ENCODE measurements at regions not wholly inside any gene's neighbourhood (a gene's known extent, or its start where the extent isn't known, plus 50 kb on each side); places are given as distances from the start of the nearest gene placed in this dataset.

- H3K36me3 ChIP-seq: no peaks in the 10 kb centered on the region
- no peaks in the 10 kb centered on the region for H3K9me3 ChIP-seq
- H3K4me3 ChIP-seq: no peak overlapping the region
- 82 to 91% methylated on average over 2 of the region's 2 CpGs for WGBS, 2 donors (ENCODE audit: low coverage in 1 of 2)
- DNase-seq: no peak
- TF ChIP-seq POLR2AphosphoS5 (IDR thresholded peaks at IDR 0.05) (no peak), POLR2A (IDR thresholded peaks at IDR 0.05) (no peak), EP300 (IDR thresholded peaks at IDR 0.05; ENCODE audit: low read depth) (no peak)
- TF ChIP-seq, protein P1, sequence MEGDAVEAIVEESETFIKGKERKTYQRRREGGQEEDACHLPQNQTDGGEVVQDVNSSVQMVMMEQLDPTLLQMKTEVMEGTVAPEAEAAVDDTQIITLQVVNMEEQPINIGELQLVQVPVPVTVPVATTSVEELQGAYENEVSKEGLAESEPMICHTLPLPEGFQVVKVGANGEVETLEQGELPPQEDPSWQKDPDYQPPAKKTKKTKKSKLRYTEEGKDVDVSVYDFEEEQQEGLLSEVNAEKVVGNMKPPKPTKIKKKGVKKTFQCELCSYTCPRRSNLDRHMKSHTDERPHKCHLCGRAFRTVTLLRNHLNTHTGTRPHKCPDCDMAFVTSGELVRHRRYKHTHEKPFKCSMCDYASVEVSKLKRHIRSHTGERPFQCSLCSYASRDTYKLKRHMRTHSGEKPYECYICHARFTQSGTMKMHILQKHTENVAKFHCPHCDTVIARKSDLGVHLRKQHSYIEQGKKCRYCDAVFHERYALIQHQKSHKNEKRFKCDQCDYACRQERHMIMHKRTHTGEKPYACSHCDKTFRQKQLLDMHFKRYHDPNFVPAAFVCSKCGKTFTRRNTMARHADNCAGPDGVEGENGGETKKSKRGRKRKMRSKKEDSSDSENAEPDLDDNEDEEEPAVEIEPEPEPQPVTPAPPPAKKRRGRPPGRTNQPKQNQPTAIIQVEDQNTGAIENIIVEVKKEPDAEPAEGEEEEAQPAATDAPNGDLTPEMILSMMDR (IDR thresholded peaks at IDR 0.05): no peak
- intact Hi-C loops (cut with DNase I; ENCODE audit: low total_unique reads) (no loop called here), in situ Hi-C loops (cut with MboI; ENCODE audit: low pct_ligation_motif_present in 1 of 4, low pct_unique_long_range_greater_than_20kb in 1 of 4, low sequenced_read_pairs in 3 of 4) (no loop called here)
- no peaks in the 10 kb centered on the region for H3K27me3 ChIP-seq
- no peaks in the 10 kb centered on the region for H3K4me1 ChIP-seq
- H3K27ac ChIP-seq: no peak overlapping the region
Observed at GRCh38 chr21:27261676-27262075, 294.8 kb upstream of the ADAMTS5 start.

DNA sequence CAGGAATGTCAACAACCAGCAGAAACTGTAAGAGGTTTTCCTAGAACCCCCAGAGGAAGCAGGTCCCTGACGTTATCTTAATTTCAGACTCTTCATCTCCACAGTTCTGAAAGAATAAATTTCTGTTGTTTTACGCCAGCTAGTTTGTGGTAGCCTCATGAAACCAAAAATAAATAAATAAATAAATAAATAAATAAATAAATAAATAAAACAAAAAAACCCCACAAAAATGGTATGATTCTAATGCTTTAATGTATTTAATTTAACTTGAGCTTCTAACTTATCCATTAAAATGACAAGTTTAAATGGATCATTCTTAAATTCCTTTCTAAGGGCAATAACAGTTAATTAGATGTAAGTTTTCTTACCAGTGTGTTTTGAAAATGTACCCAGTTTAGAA lies 293.8 kb upstream of the ADAMTS5 start:
- Histone ChIP-seq H3K27ac (no peak overlapping the region), H3K4me3 (no peak overlapping the region), H3K9me3 (no peaks in the 10 kb centered on the region), H3K4me1 (no peaks in the 10 kb centered on the region), H3K27me3 (no peaks in the 10 kb centered on the region), H3K36me3 (no peaks in the 10 kb centered on the region)
- intact Hi-C loops (cut with DNase I; ENCODE audit: low total_unique reads) (no loop called here), in situ Hi-C loops (cut with MboI; ENCODE audit: low pct_ligation_motif_present in 1 of 4, low pct_unique_long_range_greater_than_20kb in 1 of 4, low sequenced_read_pairs in 3 of 4) (no loop called here)
- no peak for DNase-seq
- no peak for TF ChIP-seq POLR2AphosphoS5 (IDR thresholded peaks at IDR 0.05)
- WGBS, 2 donors (ENCODE audit: low coverage in 1 of 2): 91 to 95% methylated on average over 2 of the region's 2 CpGs

- DNase-seq: no peak
- TF ChIP-seq POLR2A (IDR thresholded peaks at IDR 0.05): no peak
- no peak for TF ChIP-seq POLR2AphosphoS5 (IDR thresholded peaks at IDR 0.05)
- no peak for TF ChIP-seq EP300 (IDR thresholded peaks at IDR 0.05; ENCODE audit: low read depth)
- Histone ChIP-seq H3K9me3 (no peaks in the 10 kb centered on the region), H3K36me3 (no peaks in the 10 kb centered on the region), H3K4me3 (no peak overlapping the region), H3K27me3 (no peaks in the 10 kb centered on the region), H3K27ac (no peak overlapping the region), H3K4me1 (no peaks in the 10 kb centered on the region)
- 90% methylated on average over 9 to 10 of the region's 10 CpGs for WGBS, 2 donors (ENCODE audit: low coverage in 1 of 2)
- in situ Hi-C loops (cut with MboI; ENCODE audit: low pct_ligation_motif_present in 1 of 4, low pct_unique_long_range_greater_than_20kb in 1 of 4, low sequenced_read_pairs in 3 of 4) (no loop called here), intact Hi-C loops (cut with DNase I; ENCODE audit: low total_unique reads) (no loop called here)
Observed at GRCh38 chr21:27258742-27259448, 292.0 kb upstream of the ADAMTS5 start.

DNA sequence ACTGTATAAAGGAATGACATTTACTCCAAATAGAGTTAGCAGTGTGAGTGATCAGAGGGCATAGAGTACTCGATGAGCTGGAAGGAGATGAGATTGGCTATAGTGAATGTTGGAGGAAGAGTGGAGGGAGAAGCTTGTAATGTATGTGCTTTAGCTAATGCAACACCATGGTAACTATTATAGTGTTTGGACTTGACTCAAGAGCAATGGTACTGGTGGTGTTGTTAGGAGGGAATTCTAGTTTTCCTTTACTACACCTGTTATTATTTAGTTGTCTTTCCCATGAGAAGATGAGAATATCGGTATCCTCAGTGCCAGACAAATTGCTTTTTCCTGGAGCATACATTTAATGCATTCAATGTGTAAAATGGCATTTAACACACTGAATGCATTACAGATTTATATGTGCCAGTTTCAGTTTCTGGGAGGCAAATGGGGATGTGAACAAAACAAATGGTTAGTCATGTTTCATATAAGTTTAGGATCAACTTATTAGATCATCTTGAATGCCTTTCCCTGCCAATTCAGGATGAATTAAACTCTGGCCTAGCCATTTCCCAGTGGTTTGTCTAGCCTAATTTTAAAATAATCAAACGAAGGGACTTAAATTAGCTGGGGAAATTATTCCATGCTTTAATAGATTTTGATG lies 291.1 kb upstream of the ADAMTS5 start:
- in situ Hi-C loops (cut with MboI; ENCODE audit: low pct_ligation_motif_present in 1 of 4, low pct_unique_long_range_greater_than_20kb in 1 of 4, low sequenced_read_pairs in 3 of 4): no loop called here
- no peaks in the 10 kb centered on the region for H3K9me3 ChIP-seq
- H3K27ac ChIP-seq: no peak overlapping the region
- no peak for DNase-seq
- H3K4me3 ChIP-seq: no peak overlapping the region
- H3K36me3 ChIP-seq: no peaks in the 10 kb centered on the region
- WGBS, 2 donors (ENCODE audit: low coverage in 1 of 2): 59 to 66% methylated on average over 3 of the region's 3 CpGs
- TF ChIP-seq, protein P1 (IDR thresholded peaks at IDR 0.05): no peak
- TF ChIP-seq EP300 (IDR thresholded peaks at IDR 0.05; ENCODE audit: low read depth) (no peak), POLR2AphosphoS5 (IDR thresholded peaks at IDR 0.05) (no peak), POLR2A (IDR thresholded peaks at IDR 0.05) (no peak)
- no peaks in the 10 kb centered on the region for H3K27me3 ChIP-seq
- no peaks in the 10 kb centered on the region for H3K4me1 ChIP-seq
- intact Hi-C loops (cut with DNase I; ENCODE audit: low total_unique reads): no loop called here

DNA sequence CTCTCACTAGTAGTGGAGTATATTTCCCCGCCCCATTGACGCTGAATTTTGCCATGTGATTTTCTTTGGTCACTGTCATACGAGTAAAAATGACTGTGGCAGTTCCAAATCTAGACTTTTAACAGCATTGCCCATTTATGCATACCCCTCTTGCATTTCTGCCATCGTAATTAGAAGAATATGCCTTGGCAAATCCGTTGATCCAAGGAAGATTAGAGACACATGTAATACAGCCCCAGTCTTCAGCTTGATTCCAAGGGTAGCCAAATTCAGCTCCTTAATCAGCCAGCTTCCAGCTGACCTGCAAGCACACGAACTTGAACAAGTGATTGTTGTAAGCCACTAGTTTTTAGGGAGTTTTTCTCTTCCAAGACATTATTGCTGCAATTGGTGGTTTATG lies 290.3 kb upstream of the ADAMTS5 start:
- 58 to 71% methylated on average over 5 to 6 of the region's 6 CpGs for WGBS, 2 donors (ENCODE audit: low coverage in 1 of 2)
- Histone ChIP-seq H3K4me1 (no peaks in the 10 kb centered on the region), H3K27me3 (no peaks in the 10 kb centered on the region), H3K36me3 (no peaks in the 10 kb centered on the region), H3K4me3 (no peak overlapping the region), H3K27ac (no peak overlapping the region), H3K9me3 (no peaks in the 10 kb centered on the region)
- in situ Hi-C loops (cut with MboI; ENCODE audit: low pct_ligation_motif_present in 1 of 4, low pct_unique_long_range_greater_than_20kb in 1 of 4, low sequenced_read_pairs in 3 of 4) (no loop called here), intact Hi-C loops (cut with DNase I; ENCODE audit: low total_unique reads) (no loop called here)
- no peak for DNase-seq
- TF ChIP-seq EP300 (IDR thresholded peaks at IDR 0.05; ENCODE audit: low read depth) (no peak), POLR2AphosphoS5 (IDR thresholded peaks at IDR 0.05) (no peak), POLR2A (IDR thresholded peaks at IDR 0.05) (no peak)
- TF ChIP-seq, protein P1 (IDR thresholded peaks at IDR 0.05): no peak

All from transverse colon (tissue), 4 donors.